HCT116 (cell line): ENCODE measurements at regions not wholly inside any gene's neighbourhood (a gene's known extent, or its start where the extent isn't known, plus 50 kb on each side); places are given as distances from the start of the nearest gene placed in this dataset.

Experiments
- ATAC-seq: fragments of 200-7000 bp; cut with Tn5 transposase; 2 replicates; pipeline ENCODE4 v1.9.1; 2020; ENCODE audit warnings: mild to moderate bottlenecking, moderate library complexity
- BruUV-seq: library from RNA; stranded (reverse); fragments of 400-500 nt; replicated peaks from 2 replicates; lab custom pipeline; 2021; lab: Mats Ljungman, UMichigan
- CTCF ChIA-PET: fragments of 300-600 bp; sonication (Branson Sonifier 250); formaldehyde crosslinking; loops from one replicate; lab custom pipeline; 2021; ENCODE audit warnings: antibody characterized with exemption; lab: Charles Lee
- POLR2A ChIA-PET: fragments of 300-600, 350-600 bp; sonication (Branson Sonifier 250); formaldehyde crosslinking; loops from one replicate; lab custom pipeline; 2021; ENCODE audit warnings: antibody characterized with exemption; lab: Charles Lee
- RAD21 ChIA-PET, 2 experiments: fragments of 300-600 bp; sonication (Branson Sonifier 250); formaldehyde crosslinking; loops; one replicate each; lab custom pipeline; 2023; ENCODE audit warnings: low total read pairs in 2 of 2; ENCODE audit not compliant: uncharacterized antibody in 2 of 2, unreplicated experiment in 2 of 2, low non-redundant PET in 1 of 2; lab: Charles Lee
- DNase-seq: peaks from one replicate; pipeline ENCODE4 v3.0.0-alpha.2; 2010; ENCODE audit warnings: low read depth, low spot score
- H2AFZ ChIP-seq: fragments of 200-600 bp; shearing (Covaris generic), sonication (generic); 2 replicates; pipeline ENCODE4 v1.6.1; 2017; ENCODE audit warnings: low read depth, mixed run types, mixed read lengths, antibody characterized with exemption, low read length; ENCODE audit not compliant: poor library complexity, severe bottlenecking
- H3K27ac ChIP-seq: 2 replicates; pipeline ENCODE4 v1.5.1; 2012; ENCODE audit warnings: low read depth, low read length
- H3K27me3 ChIP-seq: fragments of 200-600 bp; sonication (generic); 2 replicates; pipeline ENCODE4 v1.6.1; 2016; ENCODE audit warnings: mixed run types, low read length, mixed read lengths; ENCODE audit not compliant: insufficient read depth
- H3K36me3 ChIP-seq, 2 experiments: fragments of 200-500 bp in 1 of 2; fragments of 200-600 bp in 1 of 2; sonication (Bioruptor generic) in 1 of 2; sonication (generic) in 1 of 2; 2 replicates each; pipeline versions ENCODE4 v1.5.1 to v1.6.1; 2014 to 2016; ENCODE audit warnings: low read length in 2 of 2, inconsistent platforms in 1 of 2, mixed read lengths in 1 of 2, mixed run types in 1 of 2; ENCODE audit not compliant: insufficient read depth in 2 of 2, control insufficient read depth in 1 of 2
- H3K4me1 ChIP-seq, 2 experiments: fragments of 200-600 bp in 1 of 2; sonication (generic) in 1 of 2; 2 replicates each; pipeline versions ENCODE4 v1.5.1 to v1.6.1; 2012 to 2017; ENCODE audit warnings: low read length in 2 of 2, inconsistent platforms in 1 of 2, mild to moderate bottlenecking in 1 of 2, mixed read lengths in 1 of 2, mixed run types in 1 of 2, moderate library complexity in 1 of 2; ENCODE audit not compliant: insufficient read depth in 2 of 2, control insufficient read depth in 1 of 2
- H3K4me2 ChIP-seq: fragments of 200-600 bp; sonication (generic); 2 replicates; pipeline ENCODE4 v1.6.1; 2017; ENCODE audit warnings: mixed run types, low read length, mixed read lengths
- H3K4me3 ChIP-seq, 2 experiments: fragments of 200-600 bp in 1 of 2; sonication (generic) in 1 of 2; replicated peaks in 1 of 2; 2 replicates each; pipeline ENCODE4 v1.5.1; 2011 to 2016; ENCODE audit warnings: low read length in 2 of 2, control low read depth in 1 of 2, low read depth in 1 of 2, mild to moderate bottlenecking in 1 of 2, mixed read lengths in 1 of 2, mixed run types in 1 of 2
- H3K79me2 ChIP-seq: fragments of 200-600 bp; sonication (generic); 2 replicates; pipeline ENCODE4 v1.6.1; 2017; ENCODE audit warnings: mild to moderate bottlenecking, mixed run types, low read length, moderate library complexity, mixed read lengths; ENCODE audit not compliant: insufficient read depth
- H3K9ac ChIP-seq: fragments of 200-600 bp; sonication (generic); 2 replicates; pipeline ENCODE4 v1.6.1; 2016; ENCODE audit warnings: low read length, mixed read lengths
- H3K9me2 ChIP-seq: fragments of 200-600 bp; sonication (generic), shearing (Covaris generic); 2 replicates; pipeline ENCODE4 v1.6.1; 2017; ENCODE audit warnings: mixed run types, mild to moderate bottlenecking, moderate library complexity; ENCODE audit not compliant: insufficient read depth
- H3K9me3 ChIP-seq, 2 experiments: fragments of 200-500 bp in 1 of 2; fragments of 200-600 bp in 1 of 2; sonication (Bioruptor generic) in 1 of 2; sonication (generic) in 1 of 2; 2 replicates each; pipeline ENCODE4 v1.6.1; 2014 to 2017; ENCODE audit warnings: low read length in 2 of 2, mixed read lengths in 2 of 2, inconsistent platforms in 1 of 2, low read depth in 1 of 2, mild to moderate bottlenecking in 1 of 2, mixed run types in 1 of 2, moderate library complexity in 1 of 2; ENCODE audit not compliant: control insufficient read depth in 1 of 2, insufficient read depth in 1 of 2
- H4K20me1 ChIP-seq: fragments of 200-600 bp; sonication (generic), shearing (Covaris generic); 2 replicates; pipeline ENCODE4 v1.6.1; 2017; ENCODE audit warnings: mixed run types, mild to moderate bottlenecking, moderate library complexity; ENCODE audit not compliant: insufficient read depth
- CBX3 ChIP-seq: IDR thresholded peaks from 2 replicates; pipeline ENCODE4 v1.6.1; 2012; ENCODE audit warnings: low read depth
- CEBPB ChIP-seq: IDR thresholded peaks from 2 replicates; pipeline ENCODE4 v1.6.1; 2012; ENCODE audit warnings: low read depth
- CTCF ChIP-seq, 3 experiments: fragments of 200-600 bp in 1 of 3; sonication (generic) in 1 of 3; IDR thresholded peaks in 2 of 3; conservative IDR thresholded peaks in 1 of 3; 2 replicates each; pipeline ENCODE4 v1.5.1; 2012 to 2017; ENCODE audit warnings: low read depth in 2 of 3, low read length in 2 of 3, antibody characterized with exemption in 1 of 3, borderline replicate concordance in 1 of 3, control low read depth in 1 of 3, mild to moderate bottlenecking in 1 of 3, mixed read lengths in 1 of 3, mixed run types in 1 of 3, moderate library complexity in 1 of 3; ENCODE audit not compliant: insufficient read depth in 1 of 3
- ELF1 ChIP-seq: IDR thresholded peaks from 2 replicates; pipeline ENCODE4 v1.6.1; 2012; ENCODE audit warnings: low read depth, borderline replicate concordance
- EZH2phosphoT487 ChIP-seq: fragments of 200-600 bp; IDR thresholded peaks from 2 replicates; pipeline ENCODE4 v1.6.1; 2018; ENCODE audit warnings: antibody characterized with exemption, borderline replicate concordance
- FOSL1 ChIP-seq: IDR thresholded peaks from 2 replicates; pipeline ENCODE4 v1.6.1; 2012; ENCODE audit warnings: low read depth
- JUND ChIP-seq: IDR thresholded peaks from 2 replicates; pipeline ENCODE4 v1.6.1; 2012
- RAD21 ChIP-seq: IDR thresholded peaks from 2 replicates; pipeline ENCODE4 v1.6.1; 2012; ENCODE audit warnings: low read depth, mild to moderate bottlenecking
- SP1 ChIP-seq: IDR thresholded peaks from 2 replicates; pipeline ENCODE4 v1.6.1; 2012; ENCODE audit warnings: low read depth
- SRF ChIP-seq: IDR thresholded peaks from 2 replicates; pipeline ENCODE4 v1.6.1; 2012; ENCODE audit warnings: low read depth
- TCF7L2 ChIP-seq: IDR thresholded peaks from 2 replicates; pipeline ENCODE4 v1.7.0; 2011; ENCODE audit warnings: borderline replicate concordance, inconsistent platforms; ENCODE audit not compliant: insufficient read depth, insufficient read length; ENCODE audit errors: extremely low read depth
- ZFX ChIP-seq: fragments of 450-650 bp; IDR thresholded peaks from 2 replicates; pipeline ENCODE4 v1.6.1; 2017
- intact Hi-C: fragments of 100-400 bp; cut with micrococcal nuclease; formaldehyde crosslinking; loops from 2 replicates; pipeline ENCODE4 v1.10.0; 2022
- TF ChIP-seq, protein P1 (sequence below): IDR thresholded peaks from 2 replicates; pipeline ENCODE4 v1.6.1; 2012
- TF ChIP-seq, protein P2 (sequence below): IDR thresholded peaks from 2 replicates; pipeline ENCODE4 v1.6.1; 2012; ENCODE audit warnings: low read depth

DNA sequence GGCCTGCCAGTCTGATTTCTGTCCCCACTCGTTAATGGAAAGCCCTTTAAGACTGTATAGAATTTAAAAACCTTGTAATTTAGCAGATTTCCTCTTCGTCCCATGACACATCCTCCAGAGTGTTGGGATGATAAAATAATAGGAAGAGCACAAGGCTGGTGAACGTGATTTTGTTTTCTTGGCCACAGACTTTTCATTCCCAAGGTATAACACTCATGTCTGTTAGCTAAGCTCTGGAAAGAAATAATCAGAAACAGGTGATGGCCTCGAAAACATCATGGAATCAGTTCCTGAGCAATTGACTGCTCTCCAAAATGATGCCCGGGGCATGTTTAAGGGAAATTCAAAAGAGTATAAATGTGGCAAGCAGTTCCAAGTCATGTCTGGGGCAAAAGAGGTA, 337.8 kb upstream of the TCF4 start:
- Histone ChIP-seq H2AFZ (no peak overlapping the region), H3K79me2 (no peaks in the 10 kb centered on the region), H3K4me1 (no peaks in the 10 kb centered on the region), H3K9me2 (no peaks in the 10 kb centered on the region), H3K9ac (no peak overlapping the region), H3K4me3 (no peak overlapping the region), H4K20me1 (no peaks in the 10 kb centered on the region), H3K36me3 (no peaks in the 10 kb centered on the region), H3K9me3 (peaks cover 14 to 26% of the 10 kb centered on the region in 2 experiments; a peak in 3 of 4 replicates), H3K27me3 (no peaks in the 10 kb centered on the region), H3K27ac (no peak overlapping the region), H3K4me2 (no peak overlapping the region)
- DNase-seq, result no peak
- RAD21 ChIA-PET, result no interaction called here
- ATAC-seq, result no peak
- POLR2A ChIA-PET, result no interaction called here
- no TSS peak for BruUV-seq
- intact Hi-C loops, result no loop called here
- CTCF ChIA-PET, result no interaction called here
- TF ChIP-seq FOSL1 (no peak), ELF1 (no peak), ZFX (no peak), TCF7L2 (no peak), SP1 (no peak), JUND (no peak), RAD21 (no peak), CTCF (IDR thresholded peaks at IDR 0.05 in 2 of 3, conservative IDR thresholded peaks at IDR 0.05 in 1 of 3; ENCODE audit: borderline replicate concordance in 1 of 3, insufficient read depth in 1 of 3, low read depth in 2 of 3, low read length in 2 of 3) (no peak), CBX3 (no peak), SRF (no peak), EZH2phosphoT487 (no peak), CEBPB (no peak)
- TF ChIP-seq, protein P1, sequence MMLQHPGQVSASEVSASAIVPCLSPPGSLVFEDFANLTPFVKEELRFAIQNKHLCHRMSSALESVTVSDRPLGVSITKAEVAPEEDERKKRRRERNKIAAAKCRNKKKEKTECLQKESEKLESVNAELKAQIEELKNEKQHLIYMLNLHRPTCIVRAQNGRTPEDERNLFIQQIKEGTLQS, result no peak
- TF ChIP-seq, protein P2, sequence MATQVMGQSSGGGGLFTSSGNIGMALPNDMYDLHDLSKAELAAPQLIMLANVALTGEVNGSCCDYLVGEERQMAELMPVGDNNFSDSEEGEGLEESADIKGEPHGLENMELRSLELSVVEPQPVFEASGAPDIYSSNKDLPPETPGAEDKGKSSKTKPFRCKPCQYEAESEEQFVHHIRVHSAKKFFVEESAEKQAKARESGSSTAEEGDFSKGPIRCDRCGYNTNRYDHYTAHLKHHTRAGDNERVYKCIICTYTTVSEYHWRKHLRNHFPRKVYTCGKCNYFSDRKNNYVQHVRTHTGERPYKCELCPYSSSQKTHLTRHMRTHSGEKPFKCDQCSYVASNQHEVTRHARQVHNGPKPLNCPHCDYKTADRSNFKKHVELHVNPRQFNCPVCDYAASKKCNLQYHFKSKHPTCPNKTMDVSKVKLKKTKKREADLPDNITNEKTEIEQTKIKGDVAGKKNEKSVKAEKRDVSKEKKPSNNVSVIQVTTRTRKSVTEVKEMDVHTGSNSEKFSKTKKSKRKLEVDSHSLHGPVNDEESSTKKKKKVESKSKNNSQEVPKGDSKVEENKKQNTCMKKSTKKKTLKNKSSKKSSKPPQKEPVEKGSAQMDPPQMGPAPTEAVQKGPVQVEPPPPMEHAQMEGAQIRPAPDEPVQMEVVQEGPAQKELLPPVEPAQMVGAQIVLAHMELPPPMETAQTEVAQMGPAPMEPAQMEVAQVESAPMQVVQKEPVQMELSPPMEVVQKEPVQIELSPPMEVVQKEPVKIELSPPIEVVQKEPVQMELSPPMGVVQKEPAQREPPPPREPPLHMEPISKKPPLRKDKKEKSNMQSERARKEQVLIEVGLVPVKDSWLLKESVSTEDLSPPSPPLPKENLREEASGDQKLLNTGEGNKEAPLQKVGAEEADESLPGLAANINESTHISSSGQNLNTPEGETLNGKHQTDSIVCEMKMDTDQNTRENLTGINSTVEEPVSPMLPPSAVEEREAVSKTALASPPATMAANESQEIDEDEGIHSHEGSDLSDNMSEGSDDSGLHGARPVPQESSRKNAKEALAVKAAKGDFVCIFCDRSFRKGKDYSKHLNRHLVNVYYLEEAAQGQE, result no peak
